Kidney capillary endothelial cell (primary cell): ENCODE measurements at regions not wholly inside any gene's neighbourhood (a gene's known extent, or its start where the extent isn't known, plus 50 kb on each side); places are given as distances from the start of the nearest gene placed in this dataset.

ENCODE experiments used
- DNase-seq: peaks from one replicate; pipeline ENCODE4 v3.0.0-alpha.2; 2018; ENCODE audit warnings: low spot score

GRCh38 chr3:29033511-29033910, 247.4 kb upstream of the RBMS3 start:
- DNase-seq: no peak

GRCh38 chr3:29050155-29050554, 230.7 kb upstream of the RBMS3 start:
- DNase-seq: no peak

DNA sequence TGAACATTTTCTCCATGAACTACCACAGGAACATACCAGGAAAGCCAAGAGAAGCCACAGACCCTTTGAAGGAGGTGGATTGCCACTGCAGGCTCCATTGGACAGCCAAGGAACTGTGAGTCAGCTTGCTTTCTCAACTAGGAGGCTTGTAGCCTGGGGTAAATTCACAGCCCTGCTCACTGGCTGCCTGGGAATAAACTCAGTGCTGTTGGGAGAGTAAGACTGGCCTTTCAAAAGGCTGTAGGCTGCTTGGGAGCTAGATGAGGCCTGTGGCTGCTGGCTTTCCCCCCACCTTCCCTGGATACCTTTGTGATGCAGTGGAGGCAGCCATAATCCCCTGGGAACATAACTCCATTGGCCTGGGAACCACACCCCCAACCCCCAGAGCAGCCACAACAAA, 223.5 kb upstream of the RBMS3 start:
- no peak for DNase-seq

GRCh38 chr3:29064085-29064484, 216.8 kb upstream of the RBMS3 start:
- no peak for DNase-seq

DNA sequence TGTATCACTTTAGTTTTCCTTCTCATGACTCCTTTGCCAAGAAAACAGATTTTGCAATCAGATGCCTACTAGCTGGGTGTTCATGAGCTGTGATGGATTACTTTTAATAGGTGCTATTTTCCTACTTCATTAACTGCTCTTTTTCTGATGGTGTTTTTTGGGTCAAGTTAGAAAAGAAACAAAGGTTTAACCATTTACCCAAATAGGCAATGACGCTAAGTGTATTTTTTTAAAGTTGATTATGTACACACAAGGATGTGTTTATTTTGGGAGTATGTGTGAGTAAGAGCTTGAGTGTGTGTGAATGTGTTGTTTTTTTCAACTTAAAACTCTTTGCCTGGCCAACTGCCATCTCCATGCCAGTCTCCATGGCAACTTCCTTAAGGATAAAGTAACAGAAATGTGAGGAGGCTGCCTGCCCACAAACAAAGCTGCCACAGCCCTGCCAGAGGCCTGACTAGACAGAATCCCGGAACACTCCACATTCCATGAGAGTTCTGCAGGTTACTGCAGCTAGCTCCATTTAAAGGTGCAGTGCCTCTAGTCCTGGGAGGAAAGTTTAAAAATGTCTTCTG, 215.6 kb upstream of the RBMS3 start:
- DNase-seq: peak; percentile 98

- DNase-seq: peak; percentile 16
Measured at GRCh38 chr3:29067007-29067406, 213.9 kb upstream of the RBMS3 start.

GRCh38 chr3:29070959-29071634, 209.8 kb upstream of the RBMS3 start:
- no peak for DNase-seq

GRCh38 chr3:29072611-29073010, 208.3 kb upstream of the RBMS3 start:
- DNase-seq: no peak

GRCh38 chr3:29077356-29077755, 203.5 kb upstream of the RBMS3 start:
- DNase-seq: no peak

GRCh38 chr3:29079358-29079757, 201.5 kb upstream of the RBMS3 start:
- no peak for DNase-seq

- no peak for DNase-seq
Measured at GRCh38 chr3:29080967-29081366, 199.9 kb upstream of the RBMS3 start.

GRCh38 chr3:29083081-29083480, 197.8 kb upstream of the RBMS3 start:
- DNase-seq: no peak

DNA sequence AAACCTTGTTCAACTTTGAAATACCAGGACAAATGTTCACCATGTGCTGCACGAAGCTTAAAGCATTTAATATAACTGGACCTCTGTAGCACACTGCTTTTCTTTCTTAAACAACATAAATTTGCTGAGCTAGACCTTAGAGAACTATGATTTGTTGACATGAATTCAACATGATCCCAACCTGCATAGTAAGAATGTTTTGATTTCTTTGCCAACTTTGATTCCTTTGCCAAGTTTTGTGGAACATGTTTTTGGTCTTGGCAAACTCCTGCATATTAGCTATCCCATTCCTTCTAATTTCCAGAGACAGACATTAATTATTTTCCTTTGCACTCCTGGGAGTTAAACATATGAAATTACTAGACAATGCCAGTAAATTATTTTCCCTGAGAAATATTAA, 197.2 kb upstream of the RBMS3 start:
- DNase-seq: no peak

DNA sequence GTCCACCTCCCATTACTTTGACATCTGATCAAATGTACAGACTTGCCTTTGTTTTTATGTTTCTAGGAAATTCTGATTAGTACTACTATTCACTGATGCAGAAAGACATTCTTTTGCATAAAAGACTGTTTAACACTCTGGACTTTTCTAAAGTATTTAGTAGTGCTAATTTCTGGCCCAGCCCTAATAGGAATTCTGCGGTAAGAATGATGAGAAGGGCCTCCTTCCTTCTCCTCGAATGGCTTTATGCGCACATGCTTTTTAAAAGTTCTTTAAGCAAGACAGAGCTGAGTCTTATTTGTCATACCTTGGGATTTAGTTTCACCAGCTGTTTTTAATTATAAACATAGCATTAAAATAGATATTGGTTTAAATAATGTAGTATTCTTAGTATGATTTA, 192.3 kb upstream of the RBMS3 start:
- no peak for DNase-seq

DNA sequence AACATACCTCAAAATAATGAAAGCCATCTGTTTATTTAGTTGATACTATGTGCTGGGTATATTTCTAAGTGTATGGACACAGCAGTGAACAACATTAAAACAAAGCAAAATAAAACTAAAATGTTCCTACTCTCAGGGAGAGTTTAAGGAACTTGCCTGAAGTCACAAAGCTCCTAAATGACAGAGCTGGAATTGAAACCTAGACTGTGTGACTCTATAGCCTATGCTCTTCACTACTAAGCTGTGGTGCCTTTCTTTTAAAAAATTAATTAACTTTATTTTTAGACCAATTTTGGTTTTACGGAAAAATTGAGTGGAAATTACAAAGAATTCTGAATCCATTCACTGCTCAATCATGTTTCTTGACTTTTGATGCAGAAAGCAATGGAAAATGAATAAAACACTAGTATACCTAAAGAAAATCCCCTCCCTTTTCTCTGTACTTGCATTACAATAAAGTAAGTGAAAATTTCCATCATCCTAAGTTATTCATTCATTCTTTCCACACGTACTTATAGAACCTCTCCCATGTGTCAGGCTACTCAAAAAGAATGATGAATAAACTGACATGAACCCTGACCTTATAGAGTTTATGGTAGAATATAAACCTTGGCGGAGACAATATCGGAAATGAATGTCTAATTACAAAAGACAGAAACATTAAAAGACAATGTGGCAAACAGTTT, 189.8 kb upstream of the RBMS3 start:
- DNase-seq: no peak

GRCh38 chr3:29091599-29092189, 189.2 kb upstream of the RBMS3 start:
- no peak for DNase-seq

DNA sequence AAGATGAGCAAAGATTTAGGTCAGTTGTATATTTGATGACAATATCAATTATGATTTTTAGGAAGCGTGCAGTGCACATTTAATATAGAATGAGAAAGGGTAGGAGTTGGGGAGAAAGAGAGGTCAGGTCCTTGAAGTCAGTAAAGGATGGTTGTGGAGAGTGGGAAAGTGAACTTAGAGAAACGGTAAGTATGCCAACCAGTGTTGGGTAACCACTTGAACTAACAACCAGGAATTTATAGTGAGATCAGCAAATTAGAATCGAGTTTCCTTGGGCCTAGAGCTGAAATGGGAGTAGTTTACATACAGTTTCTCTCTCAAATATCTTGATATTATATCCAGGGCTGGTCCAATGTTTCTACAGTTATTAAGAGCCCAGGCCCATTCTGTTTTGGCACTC, 188.5 kb upstream of the RBMS3 start:
- DNase-seq: no peak

DNA sequence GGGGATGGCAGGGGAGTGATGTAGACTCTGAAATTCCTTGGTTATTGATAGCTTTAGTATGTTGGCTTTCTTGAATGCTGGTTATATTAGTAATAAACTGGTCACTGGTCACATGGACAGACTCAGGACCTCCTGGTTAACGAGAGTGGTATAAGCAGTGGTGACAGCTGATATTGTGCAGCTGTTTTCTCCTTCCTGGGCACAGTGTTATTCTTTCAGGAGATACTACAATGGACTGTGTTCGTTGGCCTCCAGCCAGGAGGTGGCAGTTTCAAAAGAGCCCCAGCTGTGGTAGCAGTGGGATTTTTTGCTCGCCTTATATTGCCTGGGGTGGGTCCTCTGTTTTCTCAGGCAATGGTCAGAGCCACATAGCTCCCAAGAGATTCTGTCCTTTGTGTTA, 181.6 kb upstream of the RBMS3 start:
- DNase-seq: no peak

GRCh38 chr3:29099775-29100174, 181.1 kb upstream of the RBMS3 start:
- DNase-seq: no peak

DNA sequence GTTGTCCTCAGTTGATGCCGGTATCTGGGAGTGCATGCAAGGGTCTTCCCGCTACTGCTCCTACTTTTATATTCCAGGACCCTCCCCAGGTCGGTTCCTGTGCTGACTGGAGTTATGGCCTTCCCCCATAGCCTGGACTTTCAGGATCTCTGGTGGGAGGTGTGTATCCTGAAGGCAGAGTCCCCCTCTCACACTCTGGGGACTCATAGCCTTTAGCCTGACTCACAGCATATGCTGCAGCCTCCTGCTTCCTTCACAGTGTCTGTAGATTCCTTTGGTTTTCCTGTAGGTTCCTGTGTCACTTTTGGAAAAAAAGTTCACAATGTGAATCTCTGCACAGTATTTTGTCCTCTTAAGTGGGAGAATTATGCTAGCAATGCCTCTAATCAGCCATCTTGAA, 180.6 kb upstream of the RBMS3 start:
- DNase-seq: peak; percentile 23

DNA sequence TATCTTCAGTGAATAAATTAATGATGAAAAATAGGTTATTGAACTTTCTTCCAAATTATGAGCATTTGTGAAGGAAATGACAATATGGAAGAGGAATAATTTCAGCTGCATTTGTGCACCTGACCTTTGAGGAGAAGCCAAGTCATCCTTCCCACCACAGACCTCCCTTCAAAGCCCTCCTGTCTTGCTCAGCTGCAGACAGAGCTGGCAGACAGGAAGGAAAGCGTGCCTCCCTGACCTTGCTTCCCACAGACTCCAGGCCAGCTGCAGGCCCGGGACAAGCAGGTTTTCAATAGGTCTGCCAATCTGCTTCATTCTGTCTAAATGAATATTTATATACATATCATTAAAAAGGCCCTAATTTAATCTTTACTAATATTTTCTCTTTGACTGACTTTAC, 152.9 kb upstream of the RBMS3 start:
- peak; percentile 72 for DNase-seq

GRCh38 chr3:29137601-29138000, 143.3 kb upstream of the RBMS3 start:
- no peak for DNase-seq

- DNase-seq: no peak
Measured at GRCh38 chr3:29138171-29138570, 142.7 kb upstream of the RBMS3 start.
